Ovary (tissue), 7 donors: ENCODE measurements at regions not wholly inside any gene's neighbourhood (a gene's known extent, or its start where the extent isn't known, plus 50 kb on each side); places are given as distances from the start of the nearest gene placed in this dataset.

Source experiments
- DNase-seq, 5 donors: peaks; one replicate each; pipeline ENCODE4 v3.0.0-alpha.2; 2019 to 2020
- H3K27ac ChIP-seq, 2 donors: fragments of 200-600 bp; one replicate each; pipeline versions ENCODE4 v1.5.1 to v1.8.0; 2019 to 2022
- H3K27me3 ChIP-seq: fragments of 200-600 bp; one replicate; pipeline ENCODE4 v1.8.0; 2022
- H3K36me3 ChIP-seq: fragments of 200-600 bp; sonication (generic); one replicate; pipeline ENCODE4 v1.5.1; 2019
- H3K4me1 ChIP-seq: one replicate; pipeline ENCODE4 v1.8.1; 2013; ENCODE audit warnings: mild to moderate bottlenecking, moderate library complexity; ENCODE audit not compliant: insufficient read depth
- H3K4me3 ChIP-seq: fragments of 200-600 bp; sonication (generic); one replicate; pipeline ENCODE4 v1.5.1; 2017
- H3K9me3 ChIP-seq, 2 donors: fragments of 200-600 bp in 1 of 2; sonication (generic) in 1 of 2; one replicate each; pipeline versions ENCODE4 v1.5.1 to v1.8.1; 2013 to 2019; ENCODE audit warnings: mild to moderate bottlenecking in 1 of 2, moderate library complexity in 1 of 2
- CTCF ChIP-seq, 3 donors: fragments of 450-650 bp in 2 of 3; fragments of 200-600 bp in 1 of 3; IDR thresholded peaks; one replicate each; pipeline versions ENCODE4 v1.5.1 to v1.8.0; 2016 to 2022; ENCODE audit warnings: antibody characterized with exemption in 3 of 3, mild to moderate bottlenecking in 1 of 3
- EP300 ChIP-seq: sonication (generic); formaldehyde crosslinking; IDR thresholded peaks from one replicate; pipeline ENCODE4 v1.6.1; 2017; ENCODE audit warnings: antibody characterized with exemption
- POLR2A ChIP-seq: fragments of 450-650 bp; IDR thresholded peaks from one replicate; pipeline ENCODE4 v1.6.1; 2017; ENCODE audit warnings: antibody characterized with exemption, mild to moderate bottlenecking, moderate library complexity
- WGBS, 3 donors: extraction: QIAGEN DNeasy Blood & Tissue Kit in 1 of 3; methylation state at CpG; one replicate each; pipeline versions ENCODE4 v1.1.5 to v1.1.7; 2013 to 2017; 5-methylcytosine and 5-hydroxymethylcytosine counted together
- intact Hi-C, 4 donors: fragments of 100-400 bp; cut with DNase I; formaldehyde crosslinking; loops; one replicate each; pipeline versions ENCODE4 v1.11.0 to v1.15.1; 2022 to 2023
- donor health status: DM: no; HTN: no; CAD: no; lungs with moderate emphysema.
- donor health status: DM: no; HTN: no; CAD: no.
- donor health status: Bipolar disorder and iron deficiency.
- donor health status: DM: no; HTN: no; CAD: no.
- donor health status: DM: yes; HTN: yes; CAD: no.

- Histone ChIP-seq H3K36me3 (no peaks in the 10 kb centered on the region), H3K27ac (no peak overlapping the region), H3K4me3 (no peak overlapping the region), H3K27me3 (no peaks in the 10 kb centered on the region), H3K4me1 (no peaks in the 10 kb centered on the region), H3K9me3 (no peaks in the 10 kb centered on the region)
- intact Hi-C loops = loop anchor here in 1 of 4 donors (10.0 kb wide), 1 partner anchor 118 kb away; no protein-coding TSS in a partner anchor
- TF ChIP-seq EP300 (no peak), CTCF (IDR thresholded peaks at IDR 0.05) (no peak), POLR2A (no peak)
- no peak for DNase-seq
- 71 to 83% (median 74%) methylated on average over 3 of the region's 3 CpGs for whole genome bisulfite sequencing, 3 donors
Observed at GRCh38 chr11:57126766-57127400, 54.9 kb upstream of the LRRC55 start.

- no peak for DNase-seq
- intact Hi-C loops = no loop called here
- no peak for TF ChIP-seq EP300
- TF ChIP-seq POLR2A = no peak
- no peak for TF ChIP-seq CTCF (IDR thresholded peaks at IDR 0.05)
Observed at GRCh38 chr11:57131080-57131790, 50.5 kb upstream of the LRRC55 start.

More at GRCh38 chr11:57131080-57131790, 50.5 kb upstream of the LRRC55 start:
- H3K36me3 ChIP-seq = no peaks in the 10 kb centered on the region
- no peaks in the 10 kb centered on the region for H3K27me3 ChIP-seq
- no peaks in the 10 kb centered on the region for H3K9me3 ChIP-seq
- 84 to 87% (median 85%) methylated on average over 8 of the region's 8 CpGs for WGBS, 3 donors
- no peak overlapping the region for H3K27ac ChIP-seq
- H3K4me3 ChIP-seq = no peak overlapping the region
- H3K4me1 ChIP-seq = no peaks in the 10 kb centered on the region
